ENCODE measurements at regions not wholly inside any gene's neighbourhood (a gene's known extent, or its start where the extent isn't known, plus 50 kb on each side); places are given as distances from the start of the nearest gene placed in this dataset.

DNA sequence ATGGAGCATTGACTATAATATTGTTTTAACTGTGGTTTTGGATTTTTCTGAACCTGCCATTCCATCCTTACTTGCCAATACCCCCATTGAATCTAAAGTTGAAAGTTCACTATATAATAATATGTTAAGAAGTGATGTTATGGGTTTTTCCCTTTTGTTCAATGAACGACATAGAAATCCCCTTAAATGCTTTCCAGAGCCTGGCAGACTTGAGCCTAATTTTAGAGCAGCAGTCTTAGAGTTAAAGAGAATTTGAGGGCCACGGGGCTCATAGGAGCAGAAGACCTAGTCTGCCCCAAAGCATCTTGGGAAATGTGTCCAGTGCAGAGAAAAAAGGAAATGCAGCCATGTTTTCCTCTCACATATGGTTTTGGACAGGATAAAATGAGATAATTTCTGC, 146.1 kb upstream of the SLC44A1 start (continued):
- TF ChIP-seq, protein P1, sequence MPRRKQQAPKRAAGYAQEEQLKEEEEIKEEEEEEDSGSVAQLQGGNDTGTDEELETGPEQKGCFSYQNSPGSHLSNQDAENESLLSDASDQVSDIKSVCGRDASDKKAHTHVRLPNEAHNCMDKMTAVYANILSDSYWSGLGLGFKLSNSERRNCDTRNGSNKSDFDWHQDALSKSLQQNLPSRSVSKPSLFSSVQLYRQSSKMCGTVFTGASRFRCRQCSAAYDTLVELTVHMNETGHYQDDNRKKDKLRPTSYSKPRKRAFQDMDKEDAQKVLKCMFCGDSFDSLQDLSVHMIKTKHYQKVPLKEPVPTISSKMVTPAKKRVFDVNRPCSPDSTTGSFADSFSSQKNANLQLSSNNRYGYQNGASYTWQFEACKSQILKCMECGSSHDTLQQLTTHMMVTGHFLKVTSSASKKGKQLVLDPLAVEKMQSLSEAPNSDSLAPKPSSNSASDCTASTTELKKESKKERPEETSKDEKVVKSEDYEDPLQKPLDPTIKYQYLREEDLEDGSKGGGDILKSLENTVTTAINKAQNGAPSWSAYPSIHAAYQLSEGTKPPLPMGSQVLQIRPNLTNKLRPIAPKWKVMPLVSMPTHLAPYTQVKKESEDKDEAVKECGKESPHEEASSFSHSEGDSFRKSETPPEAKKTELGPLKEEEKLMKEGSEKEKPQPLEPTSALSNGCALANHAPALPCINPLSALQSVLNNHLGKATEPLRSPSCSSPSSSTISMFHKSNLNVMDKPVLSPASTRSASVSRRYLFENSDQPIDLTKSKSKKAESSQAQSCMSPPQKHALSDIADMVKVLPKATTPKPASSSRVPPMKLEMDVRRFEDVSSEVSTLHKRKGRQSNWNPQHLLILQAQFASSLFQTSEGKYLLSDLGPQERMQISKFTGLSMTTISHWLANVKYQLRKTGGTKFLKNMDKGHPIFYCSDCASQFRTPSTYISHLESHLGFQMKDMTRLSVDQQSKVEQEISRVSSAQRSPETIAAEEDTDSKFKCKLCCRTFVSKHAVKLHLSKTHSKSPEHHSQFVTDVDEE (CRISPR knock-in tag; IDR thresholded peaks at IDR 0.05) = no peak
- TF ChIP-seq BACH2 (CRISPR knock-in tag; IDR thresholded peaks at IDR 0.05; ENCODE audit: borderline replicate concordance) (no peak), OSR1 (CRISPR knock-in tag; IDR thresholded peaks at IDR 0.05) (no peak), ESRRG (CRISPR knock-in tag; IDR thresholded peaks at IDR 0.05) (no peak), TCF4 (CRISPR knock-in tag; IDR thresholded peaks at IDR 0.05; ENCODE audit: borderline replicate concordance) (no peak), SNAI2 (CRISPR knock-in tag; IDR thresholded peaks at IDR 0.05) (no peak)
- TF ChIP-seq, protein P2, sequence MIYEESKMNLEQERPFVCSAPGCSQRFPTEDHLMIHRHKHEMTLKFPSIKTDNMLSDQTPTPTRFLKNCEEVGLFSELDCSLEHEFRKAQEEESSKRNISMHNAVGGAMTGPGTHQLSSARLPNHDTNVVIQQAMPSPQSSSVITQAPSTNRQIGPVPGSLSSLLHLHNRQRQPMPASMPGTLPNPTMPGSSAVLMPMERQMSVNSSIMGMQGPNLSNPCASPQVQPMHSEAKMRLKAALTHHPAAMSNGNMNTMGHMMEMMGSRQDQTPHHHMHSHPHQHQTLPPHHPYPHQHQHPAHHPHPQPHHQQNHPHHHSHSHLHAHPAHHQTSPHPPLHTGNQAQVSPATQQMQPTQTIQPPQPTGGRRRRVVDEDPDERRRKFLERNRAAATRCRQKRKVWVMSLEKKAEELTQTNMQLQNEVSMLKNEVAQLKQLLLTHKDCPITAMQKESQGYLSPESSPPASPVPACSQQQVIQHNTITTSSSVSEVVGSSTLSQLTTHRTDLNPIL (CRISPR knock-in tag; IDR thresholded peaks at IDR 0.05; ENCODE audit: low read depth) = no peak
- TF ChIP-seq, protein P3, sequence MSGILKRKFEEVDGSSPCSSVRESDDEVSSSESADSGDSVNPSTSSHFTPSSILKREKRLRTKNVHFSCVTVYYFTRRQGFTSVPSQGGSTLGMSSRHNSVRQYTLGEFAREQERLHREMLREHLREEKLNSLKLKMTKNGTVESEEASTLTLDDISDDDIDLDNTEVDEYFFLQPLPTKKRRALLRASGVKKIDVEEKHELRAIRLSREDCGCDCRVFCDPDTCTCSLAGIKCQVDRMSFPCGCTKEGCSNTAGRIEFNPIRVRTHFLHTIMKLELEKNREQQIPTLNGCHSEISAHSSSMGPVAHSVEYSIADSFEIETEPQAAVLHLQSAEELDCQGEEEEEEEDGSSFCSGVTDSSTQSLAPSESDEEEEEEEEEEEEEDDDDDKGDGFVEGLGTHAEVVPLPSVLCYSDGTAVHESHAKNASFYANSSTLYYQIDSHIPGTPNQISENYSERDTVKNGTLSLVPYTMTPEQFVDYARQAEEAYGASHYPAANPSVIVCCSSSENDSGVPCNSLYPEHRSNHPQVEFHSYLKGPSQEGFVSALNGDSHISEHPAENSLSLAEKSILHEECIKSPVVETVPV (CRISPR knock-in tag; IDR thresholded peaks at IDR 0.05) = no peak

DNA sequence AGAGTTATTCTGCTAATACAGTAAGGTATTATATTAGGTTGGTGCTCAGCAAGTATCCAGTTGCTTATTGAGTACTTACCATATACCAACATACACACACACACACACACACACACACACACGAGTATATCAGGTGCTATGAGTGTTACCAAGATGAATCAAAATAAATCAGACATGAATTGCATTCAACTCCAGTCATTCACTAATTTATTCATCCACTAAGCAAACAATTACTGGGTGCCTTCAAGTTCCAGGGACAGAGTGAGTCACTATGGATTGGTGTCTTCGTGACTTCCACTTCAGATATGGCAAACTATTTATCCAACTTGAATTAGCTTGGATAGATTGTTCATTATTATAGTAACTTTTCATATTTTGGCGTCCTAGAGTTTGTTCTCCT, 140.7 kb upstream of the SLC44A1 start:
- TF ChIP-seq ZC3H10 (CRISPR knock-in tag; IDR thresholded peaks at IDR 0.05) (no peak), OSR1 (CRISPR knock-in tag; IDR thresholded peaks at IDR 0.05) (no peak), ZNF8 (CRISPR knock-in tag; IDR thresholded peaks at IDR 0.05) (no peak), TCF4 (CRISPR knock-in tag; IDR thresholded peaks at IDR 0.05; ENCODE audit: borderline replicate concordance) (no peak), ZNF565 (CRISPR knock-in tag; conservative IDR thresholded peaks at IDR 0.05; ENCODE audit: low read depth) (no peak), ZNF70 (CRISPR knock-in tag; IDR thresholded peaks at IDR 0.05) (no peak), RARB (CRISPR knock-in tag; IDR thresholded peaks at IDR 0.05) (no peak), CSDC2 (CRISPR knock-in tag; IDR thresholded peaks at IDR 0.05) (no peak), TOX (CRISPR knock-in tag; IDR thresholded peaks at IDR 0.05; ENCODE audit: borderline replicate concordance) (no peak), ESRRG (CRISPR knock-in tag; IDR thresholded peaks at IDR 0.05) (no peak), ARNTL (CRISPR knock-in tag; IDR thresholded peaks at IDR 0.05; ENCODE audit: borderline replicate concordance, low read depth) (no peak), ISL1 (CRISPR knock-in tag; IDR thresholded peaks at IDR 0.05) (no peak), GLIS3 (CRISPR knock-in tag; IDR thresholded peaks at IDR 0.05) (no peak), ZFP30 (CRISPR knock-in tag; IDR thresholded peaks at IDR 0.05) (no peak)
- TF ChIP-seq, protein P1 (CRISPR knock-in tag; IDR thresholded peaks at IDR 0.05) = no peak
- TF ChIP-seq, protein P4, sequence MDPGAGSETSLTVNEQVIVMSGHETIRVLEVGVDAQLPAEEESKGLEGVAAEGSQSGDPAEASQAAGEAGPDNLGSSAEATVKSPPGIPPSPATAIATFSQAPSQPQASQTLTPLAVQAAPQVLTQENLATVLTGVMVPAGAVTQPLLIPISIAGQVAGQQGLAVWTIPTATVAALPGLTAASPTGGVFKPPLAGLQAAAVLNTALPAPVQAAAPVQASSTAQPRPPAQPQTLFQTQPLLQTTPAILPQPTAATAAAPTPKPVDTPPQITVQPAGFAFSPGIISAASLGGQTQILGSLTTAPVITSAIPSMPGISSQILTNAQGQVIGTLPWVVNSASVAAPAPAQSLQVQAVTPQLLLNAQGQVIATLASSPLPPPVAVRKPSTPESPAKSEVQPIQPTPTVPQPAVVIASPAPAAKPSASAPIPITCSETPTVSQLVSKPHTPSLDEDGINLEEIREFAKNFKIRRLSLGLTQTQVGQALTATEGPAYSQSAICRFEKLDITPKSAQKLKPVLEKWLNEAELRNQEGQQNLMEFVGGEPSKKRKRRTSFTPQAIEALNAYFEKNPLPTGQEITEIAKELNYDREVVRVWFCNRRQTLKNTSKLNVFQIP (CRISPR knock-in tag; IDR thresholded peaks at IDR 0.05; ENCODE audit: borderline replicate concordance, low read depth) = no peak
- TF ChIP-seq, protein P3 (CRISPR knock-in tag; IDR thresholded peaks at IDR 0.05) = no peak
- TF ChIP-seq, protein P5, sequence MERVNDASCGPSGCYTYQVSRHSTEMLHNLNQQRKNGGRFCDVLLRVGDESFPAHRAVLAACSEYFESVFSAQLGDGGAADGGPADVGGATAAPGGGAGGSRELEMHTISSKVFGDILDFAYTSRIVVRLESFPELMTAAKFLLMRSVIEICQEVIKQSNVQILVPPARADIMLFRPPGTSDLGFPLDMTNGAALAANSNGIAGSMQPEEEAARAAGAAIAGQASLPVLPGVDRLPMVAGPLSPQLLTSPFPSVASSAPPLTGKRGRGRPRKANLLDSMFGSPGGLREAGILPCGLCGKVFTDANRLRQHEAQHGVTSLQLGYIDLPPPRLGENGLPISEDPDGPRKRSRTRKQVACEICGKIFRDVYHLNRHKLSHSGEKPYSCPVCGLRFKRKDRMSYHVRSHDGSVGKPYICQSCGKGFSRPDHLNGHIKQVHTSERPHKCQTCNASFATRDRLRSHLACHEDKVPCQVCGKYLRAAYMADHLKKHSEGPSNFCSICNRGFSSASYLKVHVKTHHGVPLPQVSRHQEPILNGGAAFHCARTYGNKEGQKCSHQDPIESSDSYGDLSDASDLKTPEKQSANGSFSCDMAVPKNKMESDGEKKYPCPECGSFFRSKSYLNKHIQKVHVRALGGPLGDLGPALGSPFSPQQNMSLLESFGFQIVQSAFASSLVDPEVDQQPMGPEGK (CRISPR knock-in tag; IDR thresholded peaks at IDR 0.05; ENCODE audit: borderline replicate concordance) = no peak
- no peak for ATAC-seq
